Sigmoid colon (tissue), 4 donors: ENCODE measurements at regions not wholly inside any gene's neighbourhood (a gene's known extent, or its start where the extent isn't known, plus 50 kb on each side); places are given as distances from the start of the nearest gene placed in this dataset.

Source experiments
- CTCF ChIP-seq, 4 experiments: fragments of 450-650 bp in 3 of 4; fragments of 200-600 bp in 1 of 4; IDR thresholded peaks; one replicate each; pipeline ENCODE4 v1.5.1; 2016 to 2019; ENCODE audit warnings: antibody characterized with exemption in 4 of 4, mild to moderate bottlenecking in 3 of 4, moderate library complexity in 2 of 4
- EP300 ChIP-seq, 4 donors: sonication (generic); formaldehyde crosslinking; IDR thresholded peaks; one replicate each; pipeline ENCODE4 v1.6.1; 2017; ENCODE audit warnings: antibody characterized with exemption in 4 of 4
- POLR2AphosphoS5 ChIP-seq, 4 donors: sonication (generic); formaldehyde crosslinking; IDR thresholded peaks; one replicate each; pipeline ENCODE4 v1.6.1; 2017; ENCODE audit warnings: antibody characterized with exemption in 4 of 4

GRCh38 chr10:60726257-60726656 is 52.0 kb upstream of the CDK1 start:
- no peak for TF ChIP-seq EP300 (IDR thresholded peaks at IDR 0.05)
- TF ChIP-seq CTCF (IDR thresholded peaks at IDR 0.05): no peak
- TF ChIP-seq POLR2AphosphoS5 (IDR thresholded peaks at IDR 0.05): no peak
